NCI-H146 (cell line): ENCODE measurements at regions not wholly inside any gene's neighbourhood (a gene's known extent, or its start where the extent isn't known, plus 50 kb on each side); places are given as distances from the start of the nearest gene placed in this dataset.

Source experiments
- DNase-seq: peaks from one replicate; lab custom pipeline; 2025; lab: John Stamatoyannopoulos, UW

DNA sequence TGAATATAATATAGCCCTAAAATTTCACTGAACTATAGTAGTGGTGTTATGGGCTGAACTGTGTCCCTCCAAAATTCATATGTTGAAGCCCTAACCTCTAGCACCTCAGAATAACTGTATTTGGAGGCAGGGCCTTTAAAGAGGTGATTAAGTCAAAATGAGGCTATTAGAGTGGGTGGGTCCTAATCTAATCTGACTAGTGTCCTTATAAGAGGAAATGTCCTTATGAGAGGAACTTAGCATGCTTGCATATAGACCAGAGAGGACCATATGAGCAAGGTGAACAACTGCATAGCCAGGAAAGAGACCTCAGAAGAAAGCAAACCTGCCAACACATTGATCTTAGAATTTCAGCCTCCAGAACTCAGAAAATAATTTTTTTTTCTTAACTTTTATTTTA, 238.4 kb downstream of the ZEB2 start:
- DNase-seq: no peak

DNA sequence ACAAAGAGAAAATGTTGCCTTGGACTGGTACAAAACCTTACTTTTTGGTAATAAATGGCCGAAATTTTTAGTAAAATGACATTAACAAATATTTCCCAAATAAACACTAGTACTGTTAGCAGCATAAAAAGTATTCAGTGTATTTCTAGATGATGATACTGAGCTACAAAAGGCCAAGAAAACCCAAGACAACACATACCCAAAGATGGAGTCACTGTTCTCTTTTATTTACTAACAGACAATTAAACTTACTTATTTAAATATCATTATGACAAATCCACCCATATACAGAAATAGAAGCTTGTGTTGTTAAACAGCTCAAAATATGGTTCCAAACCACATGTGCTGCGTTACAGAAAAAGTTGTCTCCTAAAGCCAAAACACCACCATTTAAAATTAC, 239.9 kb downstream of the ZEB2 start:
- no peak for DNase-seq

DNA sequence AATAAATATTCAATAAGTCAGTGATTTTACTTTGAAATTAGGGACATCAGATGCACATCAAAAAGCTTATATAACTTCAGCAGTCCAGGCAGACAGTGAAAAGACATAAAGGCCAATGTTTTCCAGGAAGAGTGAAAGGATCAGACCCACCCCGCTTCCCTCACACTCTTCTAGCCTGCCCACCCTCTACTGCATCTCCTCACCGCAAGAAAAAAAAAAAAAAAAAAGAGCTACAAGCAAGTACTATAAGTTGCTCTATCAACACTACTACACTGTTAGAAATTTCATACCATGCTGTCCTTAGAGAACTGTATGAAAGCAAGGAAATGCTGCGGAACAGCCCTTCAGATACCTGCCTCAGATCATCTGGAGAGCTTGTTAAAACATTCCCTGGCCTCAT, 240.8 kb downstream of the ZEB2 start:
- DNase-seq: no peak

DNA sequence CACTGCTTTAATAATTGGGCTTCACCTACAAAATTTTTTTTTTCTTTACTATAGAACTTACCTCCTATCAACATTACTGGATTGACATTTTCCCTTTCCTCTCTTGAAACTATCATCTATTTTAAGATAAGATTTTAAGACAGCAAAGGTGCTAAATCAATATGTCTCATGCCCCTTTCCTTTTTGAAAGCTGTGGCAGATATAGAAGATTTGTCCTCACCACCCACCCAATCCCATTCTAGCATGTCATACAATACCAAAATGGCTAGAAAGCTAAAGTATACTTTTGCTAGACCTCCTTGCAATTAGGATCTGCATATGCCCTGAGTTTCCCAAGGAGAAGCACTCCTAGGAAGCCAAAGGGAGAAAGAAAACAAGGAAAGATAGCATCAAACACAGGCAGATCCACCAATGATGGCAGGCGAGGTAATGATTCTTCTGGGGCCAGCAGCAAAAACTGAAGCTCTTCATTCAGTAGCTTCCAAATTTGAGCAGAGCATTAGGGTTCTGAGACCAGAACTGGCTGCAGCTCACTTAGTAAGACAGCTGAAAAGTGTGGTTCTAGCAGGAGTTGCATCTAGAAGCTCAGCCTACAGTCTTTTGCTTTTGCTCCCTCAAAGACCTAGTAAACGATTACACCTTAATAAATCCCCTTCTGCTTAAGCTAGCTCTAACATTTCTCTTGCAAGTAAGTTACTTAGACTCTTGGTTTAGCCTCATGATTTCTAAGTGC, 242.1 kb downstream of the ZEB2 start:
- DNase-seq: no peak

DNA sequence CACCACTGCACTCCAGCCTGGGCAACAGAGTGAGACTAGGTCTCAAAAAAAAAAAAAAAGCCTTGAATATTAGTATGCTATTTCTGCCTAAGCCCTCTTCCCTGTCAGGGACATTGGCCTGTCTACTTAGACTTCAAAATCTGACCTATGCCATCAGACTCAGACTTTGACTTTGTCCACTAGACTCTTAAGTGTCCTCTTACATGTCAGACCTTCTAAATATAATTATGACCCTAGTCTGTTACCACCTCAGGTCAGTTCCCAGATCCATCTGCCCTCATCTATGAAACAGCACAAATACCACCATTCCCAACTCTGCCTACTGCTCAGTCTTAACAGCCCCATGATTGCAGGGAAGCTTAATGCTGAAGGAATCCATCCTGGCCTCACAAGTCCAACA, 244.6 kb downstream of the ZEB2 start:
- no peak for DNase-seq

DNA sequence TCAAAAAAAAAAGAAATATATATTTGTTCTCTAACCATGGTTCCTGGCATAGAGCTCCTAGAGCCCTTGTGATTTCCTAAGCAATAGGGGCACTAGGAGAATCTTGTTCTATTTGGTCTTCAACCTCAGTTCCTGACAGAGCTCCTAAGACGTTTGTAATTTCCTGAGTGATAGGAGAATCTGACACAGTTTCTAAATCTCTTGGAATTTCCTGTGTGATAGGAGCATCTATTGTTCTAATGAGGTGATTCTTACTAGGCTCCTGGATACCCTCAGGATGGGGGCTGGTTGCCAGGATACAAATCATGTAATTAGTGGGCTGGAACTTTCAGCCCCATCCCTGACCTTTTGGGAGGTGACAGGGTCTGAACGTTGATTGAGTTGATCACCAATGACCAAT, 245.8 kb downstream of the ZEB2 start:
- DNase-seq: no peak

DNA sequence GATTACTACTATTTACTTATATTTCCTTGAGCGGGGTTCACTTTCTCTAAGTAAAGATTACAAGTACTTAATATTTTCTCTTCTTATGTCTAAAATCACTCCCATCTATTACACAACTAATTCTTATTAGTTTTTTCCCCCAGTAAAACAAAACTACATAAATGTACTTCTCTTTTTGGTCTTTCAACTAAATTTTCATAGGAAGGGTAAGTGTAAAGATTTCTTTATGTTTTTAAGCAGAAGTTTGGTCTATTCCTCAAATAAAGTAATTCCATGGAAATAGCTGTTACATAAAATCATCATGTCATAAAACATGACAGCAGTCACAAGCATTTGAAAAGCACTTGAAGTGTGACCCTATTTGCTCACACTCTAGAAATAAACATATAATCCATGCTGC, 249.0 kb downstream of the ZEB2 start:
- DNase-seq: no peak

DNA sequence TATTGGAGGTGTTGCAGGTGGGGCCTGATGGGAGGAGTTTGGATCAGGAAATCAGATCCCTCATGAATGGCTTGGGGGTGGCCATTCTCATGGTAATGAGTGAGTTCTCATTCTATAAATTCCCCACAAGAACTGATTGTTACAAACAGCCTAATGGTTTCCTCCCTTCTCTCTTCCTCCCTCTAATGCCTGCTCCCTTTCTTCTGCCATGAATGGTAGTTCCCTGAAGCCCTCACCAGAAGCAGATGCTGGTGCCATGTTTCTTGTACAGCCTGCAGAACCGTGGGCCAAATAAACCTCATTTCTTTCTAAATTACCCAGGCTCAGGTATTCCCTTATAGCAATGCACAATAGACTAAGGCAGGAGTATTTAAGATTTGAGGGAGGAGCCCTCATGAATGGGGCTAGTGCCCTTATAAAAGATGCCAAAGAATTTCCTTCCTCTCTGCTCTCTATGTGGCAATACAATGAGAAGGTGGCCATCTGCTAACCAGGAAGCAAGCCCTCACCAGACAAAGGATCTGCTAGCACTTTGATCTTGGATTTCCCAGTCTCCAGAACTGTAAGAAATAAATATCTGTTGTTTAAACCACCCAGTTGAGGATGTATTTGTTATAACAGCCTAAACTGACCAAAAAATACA, 251.8 kb downstream of the ZEB2 start:
- no peak for DNase-seq

DNA sequence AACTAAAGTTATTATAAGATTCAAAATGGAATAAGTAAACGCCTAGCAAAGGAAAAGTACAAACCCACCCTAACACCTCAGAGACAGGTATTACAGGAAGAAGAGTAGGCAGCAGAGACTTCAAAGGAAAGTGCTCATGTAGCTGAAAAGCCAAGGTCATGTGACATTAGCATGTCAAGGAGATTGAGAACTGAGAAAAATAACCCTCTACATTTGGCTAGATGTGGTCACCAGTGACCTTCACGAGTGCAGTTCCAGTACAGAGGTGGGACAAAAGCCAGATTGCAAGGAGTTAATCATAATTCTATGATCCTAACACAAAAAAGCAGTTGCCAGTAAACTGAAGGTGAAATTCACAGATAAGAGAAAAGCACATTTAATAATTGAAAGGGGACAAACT, 252.7 kb downstream of the ZEB2 start:
- no peak for DNase-seq

DNA sequence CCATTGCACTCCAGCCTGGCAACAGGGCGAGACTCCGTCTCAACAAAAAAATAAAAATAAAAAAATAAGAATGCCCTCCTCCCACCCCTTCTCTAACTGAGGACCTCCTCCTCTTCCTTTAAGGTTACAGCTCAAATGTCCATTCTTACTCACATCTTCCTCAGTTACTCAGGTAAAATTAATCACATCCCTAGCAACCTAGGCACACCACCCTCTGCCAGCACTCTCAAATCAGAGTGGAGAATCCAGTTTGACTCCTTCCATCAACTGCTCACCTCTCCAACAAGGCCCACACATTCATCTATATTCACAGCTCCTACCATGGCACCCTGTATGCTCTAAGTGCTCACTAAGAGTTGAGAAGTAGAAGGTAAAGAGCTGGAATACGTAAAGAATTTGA, 254.3 kb downstream of the ZEB2 start:
- no peak for DNase-seq

DNA sequence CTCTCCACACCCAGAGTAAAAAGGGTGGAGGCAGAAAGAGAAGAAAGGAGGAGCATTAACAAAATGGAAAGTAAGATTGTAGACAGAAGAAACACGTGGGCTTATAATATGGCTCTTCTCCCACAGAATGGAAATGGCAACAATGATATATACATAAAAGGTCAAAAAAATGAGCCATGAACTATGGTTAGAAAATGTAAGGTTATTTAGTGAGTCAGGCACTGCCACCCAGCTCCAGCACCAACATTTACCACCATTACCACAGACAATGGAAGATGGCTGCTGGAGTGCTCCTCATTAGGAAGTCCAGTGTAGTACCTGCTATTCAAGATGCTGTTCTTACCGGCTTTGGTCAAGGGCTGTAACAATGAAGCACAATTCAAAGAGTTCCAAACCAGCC, 258.0 kb downstream of the ZEB2 start:
- DNase-seq: no peak

DNA sequence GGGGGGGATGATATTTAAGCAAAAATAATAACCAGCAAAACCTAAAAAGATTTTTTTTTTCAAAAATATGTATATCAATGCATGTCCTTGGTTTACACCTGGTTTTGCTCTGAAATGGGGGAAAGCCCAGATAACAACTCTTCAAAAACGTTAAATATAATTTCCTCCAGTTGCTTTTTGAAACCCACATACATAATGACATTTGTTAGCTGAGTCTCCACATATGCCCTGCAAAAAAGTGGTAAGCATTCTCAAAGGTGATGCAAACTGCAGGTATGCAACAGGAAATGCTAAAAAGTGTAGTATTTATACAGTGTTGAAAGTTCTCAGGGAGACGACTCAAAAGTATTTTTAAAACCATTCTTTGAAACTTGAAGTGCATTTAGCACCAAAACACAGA, 258.6 kb downstream of the ZEB2 start:
- no peak for DNase-seq

DNA sequence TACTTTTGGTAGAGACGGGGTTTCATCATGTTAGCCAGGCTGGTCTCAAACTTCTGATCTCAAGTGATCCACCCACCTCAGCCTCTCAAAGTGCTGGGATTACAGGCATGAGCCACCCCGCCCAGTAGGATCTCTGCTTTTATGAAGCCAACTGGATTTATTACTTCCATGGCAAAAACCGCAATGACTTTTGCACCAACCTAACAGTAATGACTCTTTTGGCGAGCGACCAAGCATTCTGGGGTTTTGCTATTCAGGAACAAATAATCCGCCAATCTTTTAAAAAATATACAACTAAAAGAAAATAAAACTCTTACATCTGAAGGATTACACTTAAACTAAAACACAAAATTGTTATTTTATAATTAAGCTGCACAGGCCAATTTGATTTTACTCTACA, 260.6 kb downstream of the ZEB2 start:
- DNase-seq: no peak

DNA sequence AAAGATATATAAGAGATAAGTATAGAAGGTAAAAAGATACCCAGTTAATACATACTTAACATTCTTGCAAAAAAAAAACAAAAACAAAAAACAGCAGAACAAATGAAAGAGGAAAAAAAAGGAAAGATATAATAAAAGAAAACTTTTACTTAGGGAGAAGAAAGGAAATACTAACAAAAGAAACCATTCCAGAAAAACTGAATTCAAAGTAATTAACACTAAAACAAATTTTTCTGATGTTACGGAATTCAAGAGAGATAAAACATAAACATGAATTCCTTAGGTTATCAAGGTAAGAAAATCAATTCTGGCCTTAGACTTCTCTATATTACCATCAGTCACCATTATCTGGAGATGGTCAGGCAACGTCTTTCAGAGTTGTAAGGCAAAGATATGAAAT, 261.8 kb downstream of the ZEB2 start:
- no peak for DNase-seq

DNA sequence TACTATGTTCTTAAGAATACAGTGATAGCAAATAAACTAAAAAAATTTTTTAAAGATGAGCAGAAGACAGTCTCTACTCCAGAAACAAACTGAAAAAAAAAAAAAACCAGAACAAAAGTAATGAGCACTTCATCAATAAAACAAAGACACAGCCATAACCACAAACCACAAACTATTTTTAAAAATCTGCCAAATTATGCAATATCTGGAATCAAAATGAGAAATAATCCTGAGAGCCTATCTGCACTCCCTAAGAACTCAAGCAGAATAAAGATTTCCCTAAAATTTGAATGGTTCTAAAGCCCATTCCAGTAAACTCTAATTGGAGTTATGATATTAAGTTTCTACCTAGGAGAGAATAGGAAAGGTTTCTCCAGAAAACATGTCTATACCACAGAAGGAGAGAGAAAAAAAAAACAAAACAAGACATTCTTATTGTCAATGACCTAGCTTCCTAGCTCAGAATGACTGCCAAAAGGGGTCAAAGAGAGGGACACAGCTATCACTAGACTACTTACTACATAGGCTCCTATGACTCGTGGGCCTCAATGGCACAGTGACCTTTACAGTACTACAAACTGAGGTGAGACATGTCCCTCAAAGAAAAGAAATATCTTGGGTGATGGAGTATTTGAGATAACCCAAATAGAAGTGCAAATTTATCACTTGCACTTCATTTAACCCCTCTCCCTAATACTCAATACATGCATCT, 262.8 kb downstream of the ZEB2 start:
- DNase-seq: no peak

DNA sequence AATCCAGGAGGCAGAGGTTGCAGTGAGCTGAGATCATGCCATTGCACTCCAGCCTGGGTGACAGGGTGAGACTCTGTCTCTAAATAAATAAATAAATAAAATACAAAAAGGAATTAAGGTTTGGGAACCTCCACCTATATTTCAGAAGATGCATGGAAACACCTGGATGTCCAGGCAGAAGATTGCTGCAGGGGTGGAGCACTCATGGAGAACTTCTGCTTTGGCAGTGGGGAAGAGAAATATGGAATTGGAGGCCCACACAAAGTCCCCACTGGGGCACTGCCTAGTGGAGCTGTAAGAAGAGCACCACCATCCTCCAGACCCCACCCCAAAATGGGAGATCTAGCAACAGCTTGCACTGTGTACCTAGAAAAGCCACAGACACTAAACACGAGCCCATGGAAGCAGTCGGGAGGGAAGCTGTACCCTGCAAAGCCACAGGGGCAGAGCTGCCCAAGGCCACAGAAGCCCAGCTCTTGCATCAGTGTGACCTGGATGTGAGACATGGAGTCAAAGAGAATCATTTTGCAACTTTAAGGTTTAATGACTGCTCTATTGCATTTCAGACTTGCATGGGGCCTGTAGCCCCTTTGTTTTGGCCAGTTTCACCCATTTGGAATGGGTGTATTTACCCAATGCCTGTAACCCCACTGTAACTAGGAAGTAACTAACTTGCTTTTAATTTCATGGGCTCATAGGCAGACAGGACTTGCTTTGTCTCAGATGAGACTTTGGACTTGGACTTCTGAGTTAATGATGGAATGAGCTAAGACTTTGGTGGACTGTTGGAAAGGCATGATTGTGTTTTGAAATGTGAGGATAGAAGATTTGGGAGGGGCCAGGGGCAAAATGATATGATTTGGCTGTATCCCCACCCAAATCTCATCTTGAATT, 265.3 kb downstream of the ZEB2 start:
- no peak for DNase-seq

DNA sequence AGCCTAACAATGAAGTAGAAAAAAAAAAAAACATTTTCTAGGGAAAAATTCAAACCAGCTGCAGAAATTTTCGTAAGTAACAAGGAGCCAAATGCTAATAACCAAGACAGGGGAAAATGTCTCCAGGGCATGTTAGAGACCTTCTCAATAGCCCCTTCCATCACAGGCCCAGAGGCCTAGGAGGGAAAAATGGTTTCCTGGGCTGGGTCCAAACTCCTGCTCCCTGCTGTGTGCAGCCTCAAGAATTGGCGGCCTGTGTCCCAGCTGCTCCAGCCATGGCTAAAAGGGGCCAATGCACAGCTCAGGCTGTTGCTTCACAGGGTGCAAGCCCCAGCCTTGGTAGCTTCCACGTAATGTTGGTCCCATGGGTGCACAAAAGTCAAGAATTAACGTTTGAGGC, 266.2 kb downstream of the ZEB2 start:
- no peak for DNase-seq

DNA sequence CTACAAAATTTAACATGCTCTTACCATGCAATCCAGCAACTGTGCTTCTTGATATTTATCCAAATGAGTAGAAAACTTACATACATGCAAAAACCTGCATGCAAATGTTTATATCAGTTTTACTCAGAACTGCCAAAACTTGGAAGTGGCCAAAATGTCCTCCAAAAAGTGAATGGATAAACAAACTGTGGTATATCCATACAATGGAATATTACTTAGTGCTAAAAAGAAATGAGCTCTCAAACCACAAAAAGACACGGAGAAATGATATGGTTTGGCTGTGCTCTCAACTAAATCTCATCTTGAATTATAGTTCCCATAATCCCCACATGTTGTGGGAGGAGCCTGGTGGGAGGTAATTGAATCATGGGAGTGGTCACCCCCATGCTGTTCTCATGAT, 267.2 kb downstream of the ZEB2 start:
- DNase-seq: no peak

DNA sequence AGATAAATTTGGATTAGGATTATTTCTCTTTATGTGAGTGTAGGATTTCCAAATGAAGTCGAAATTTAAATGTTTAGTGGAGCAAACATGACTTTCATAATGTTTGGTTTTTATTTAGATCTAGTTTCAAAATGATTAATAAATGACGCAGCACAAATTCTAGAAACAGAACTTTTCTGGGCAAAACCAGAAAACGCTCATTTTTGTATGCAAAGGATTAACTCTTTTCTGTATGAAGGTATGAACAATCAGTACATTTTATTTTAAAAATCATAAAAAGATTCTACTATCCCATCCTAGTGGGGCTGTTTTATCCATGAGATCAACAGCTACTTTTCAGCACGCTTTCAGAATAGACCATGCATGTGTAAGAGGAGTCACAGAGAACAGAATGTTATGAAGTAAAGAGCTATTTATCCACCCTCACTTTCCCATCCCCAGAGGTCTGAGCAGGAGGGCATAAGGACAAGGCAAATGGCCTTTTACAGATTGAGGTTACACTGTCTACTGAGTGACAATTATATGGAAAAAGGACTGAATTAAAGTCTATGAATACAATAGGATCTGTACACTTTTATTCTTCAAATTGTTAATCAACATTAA, 270.8 kb downstream of the ZEB2 start:
- DNase-seq: no peak

DNA sequence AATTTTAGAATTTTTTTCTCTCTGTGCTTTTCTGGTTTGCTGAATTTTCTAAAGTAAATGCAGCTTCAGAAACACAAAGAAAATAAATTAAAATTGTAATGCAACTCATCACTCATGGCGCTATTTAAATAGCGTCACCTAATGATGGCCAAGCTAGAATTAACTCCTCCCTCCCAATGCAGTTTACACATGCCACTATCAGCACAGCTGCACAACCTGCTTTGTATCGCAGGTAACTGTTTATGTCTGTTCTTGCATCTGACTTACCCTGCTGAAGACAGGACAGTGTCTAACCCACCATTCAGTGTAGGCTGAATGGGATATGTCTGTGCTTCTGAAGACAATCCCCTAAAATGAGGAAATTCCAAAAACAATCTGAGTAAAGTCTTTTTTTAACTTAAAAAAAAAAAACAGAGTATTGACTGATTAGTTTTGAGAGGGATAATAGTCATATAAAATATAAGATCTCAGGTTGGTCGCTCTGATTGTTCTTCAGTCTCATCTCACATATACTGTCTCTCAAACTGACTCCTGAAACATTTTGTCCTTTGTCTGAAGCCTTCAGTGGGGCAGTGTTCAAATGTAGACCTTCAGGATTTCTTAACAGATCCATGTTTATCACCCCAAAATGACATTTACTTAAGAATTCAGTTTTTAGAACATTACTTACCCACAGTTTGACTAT, 271.4 kb downstream of the ZEB2 start:
- no peak for DNase-seq

DNA sequence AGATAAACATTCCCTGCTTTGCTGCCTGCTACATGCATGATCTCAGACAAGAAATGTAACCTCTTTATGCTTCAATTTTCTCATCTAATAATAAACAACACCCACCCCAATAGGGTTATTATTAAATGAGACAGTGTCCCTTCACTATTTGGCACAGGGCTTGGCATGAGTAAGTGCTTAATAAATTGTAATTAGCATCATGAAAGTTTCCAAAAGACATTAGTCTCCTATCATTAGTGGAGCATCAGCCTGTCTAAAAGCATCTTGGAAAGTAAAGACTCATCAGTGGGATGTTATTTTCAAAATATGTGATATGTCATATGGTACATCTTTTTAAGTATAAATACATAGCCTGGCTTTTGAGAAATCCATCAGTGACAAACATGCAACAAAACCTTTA, 275.0 kb downstream of the ZEB2 start:
- no peak for DNase-seq
